ENCODE measurements at regions not wholly inside any gene's neighbourhood (a gene's known extent, or its start where the extent isn't known, plus 50 kb on each side); places are given as distances from the start of the nearest gene placed in this dataset.

GRCh38 chr3:67109651-67110204 lies 111.6 kb downstream of the KBTBD8 start:
- TF ChIP-seq TAF1 (IDR thresholded peaks at IDR 0.05; ENCODE audit: borderline replicate concordance, insufficient read depth, low read length) (no peak), POLR2AphosphoS5 (IDR thresholded peaks at IDR 0.05; ENCODE audit: low read depth, low read length) (no peak), FOXP2 (optimal IDR thresholded peaks at IDR 0.05; ENCODE audit: borderline replicate concordance, extremely low read depth, extremely low read length, insufficient read depth) (no peak), SIN3A (IDR thresholded peaks at IDR 0.05; ENCODE audit: borderline replicate concordance, insufficient read depth, low read length) (no peak)

GRCh38 chr3:67113802-67114407 lies 115.8 kb downstream of the KBTBD8 start:
- TF ChIP-seq SIN3A (IDR thresholded peaks at IDR 0.05; ENCODE audit: borderline replicate concordance, insufficient read depth, low read length) (peak; percentile 89; the same call in 1 of the 2 replicates), REST (IDR thresholded peaks at IDR 0.05; ENCODE audit: insufficient read depth in 1 of 2, low read depth in 2 of 2, low read length in 2 of 2) (peak; percentile 99 to 100), TAF1 (IDR thresholded peaks at IDR 0.05; ENCODE audit: borderline replicate concordance, insufficient read depth, low read length) (no peak), POLR2AphosphoS5 (IDR thresholded peaks at IDR 0.05; ENCODE audit: low read depth, low read length) (no peak), FOXP2 (optimal IDR thresholded peaks at IDR 0.05; ENCODE audit: borderline replicate concordance, extremely low read depth, extremely low read length, insufficient read depth) (peak; percentile 30)

GRCh38 chr3:67118122-67118521 lies 120.0 kb downstream of the KBTBD8 start:
- TF ChIP-seq TAF1 (IDR thresholded peaks at IDR 0.05; ENCODE audit: borderline replicate concordance, insufficient read depth, low read length) (no peak), REST (IDR thresholded peaks at IDR 0.05; ENCODE audit: insufficient read depth in 1 of 2, low read depth in 2 of 2, low read length in 2 of 2) (no peak), SIN3A (IDR thresholded peaks at IDR 0.05; ENCODE audit: borderline replicate concordance, insufficient read depth, low read length) (no peak), FOXP2 (optimal IDR thresholded peaks at IDR 0.05; ENCODE audit: borderline replicate concordance, extremely low read depth, extremely low read length, insufficient read depth) (no peak), POLR2AphosphoS5 (IDR thresholded peaks at IDR 0.05; ENCODE audit: low read depth, low read length) (no peak)

- TF ChIP-seq TAF1 (IDR thresholded peaks at IDR 0.05; ENCODE audit: borderline replicate concordance, insufficient read depth, low read length) (no peak), REST (IDR thresholded peaks at IDR 0.05; ENCODE audit: insufficient read depth in 1 of 2, low read depth in 2 of 2, low read length in 2 of 2) (no peak), SIN3A (IDR thresholded peaks at IDR 0.05; ENCODE audit: borderline replicate concordance, insufficient read depth, low read length) (no peak), FOXP2 (optimal IDR thresholded peaks at IDR 0.05; ENCODE audit: borderline replicate concordance, extremely low read depth, extremely low read length, insufficient read depth) (no peak), POLR2AphosphoS5 (IDR thresholded peaks at IDR 0.05; ENCODE audit: low read depth, low read length) (no peak)
Observed at GRCh38 chr3:67118635-67119034, 120.5 kb downstream of the KBTBD8 start.

GRCh38 chr3:67123914-67124313 lies 125.8 kb downstream of the KBTBD8 start:
- TF ChIP-seq POLR2AphosphoS5 (IDR thresholded peaks at IDR 0.05; ENCODE audit: low read depth, low read length) (no peak), REST (IDR thresholded peaks at IDR 0.05; ENCODE audit: insufficient read depth in 1 of 2, low read depth in 2 of 2, low read length in 2 of 2) (no peak), TAF1 (IDR thresholded peaks at IDR 0.05; ENCODE audit: borderline replicate concordance, insufficient read depth, low read length) (no peak)
